AG04449 (cell line): ENCODE measurements at regions not wholly inside any gene's neighbourhood (a gene's known extent, or its start where the extent isn't known, plus 50 kb on each side); places are given as distances from the start of the nearest gene placed in this dataset.
"Not testable (repeated sequence)": the region's sequence is repeated elsewhere in the genome, so short reads cannot be mapped to it uniquely, and the experiment has no call there.

ENCODE experiments used
- CTCF ChIA-PET: fragments of 350-600 bp; formaldehyde crosslinking; extraction: SDS; loops from one replicate; lab custom pipeline; 2021; ENCODE audit warnings: antibody characterized with exemption; lab: Yijun Ruan, JAX
- POLR2A ChIA-PET: fragments of 400-600, 350-600 bp; formaldehyde crosslinking; extraction: SDS; loops from one replicate; lab custom pipeline; 2020; ENCODE audit warnings: antibody characterized with exemption, inconsistent platforms; lab: Yijun Ruan, JAX
- DNase-seq: peaks from one replicate; pipeline ENCODE4 v3.0.0-alpha.2; 2010; ENCODE audit warnings: low read depth, low spot score
- H3K4me3 ChIP-seq: 2 replicates; pipeline ENCODE4 v1.5.1; 2011; ENCODE audit warnings: low read depth, mild to moderate bottlenecking, control low read depth, low read length
- CTCF ChIP-seq: IDR thresholded peaks from one replicate; pipeline ENCODE4 v1.5.1; 2011; ENCODE audit warnings: mild to moderate bottlenecking, moderate library complexity, low read length, control low read depth, inconsistent platforms; ENCODE audit not compliant: insufficient read depth; ENCODE audit errors: missing control alignments

- DNase-seq, result no peak
These were observed 422.4 kb upstream of the LMO3 start for GRCh38 chr12:17028348-17028747.

GRCh38 chr12:17025424-17025823 is 419.5 kb upstream of the LMO3 start:
- POLR2A ChIA-PET, DNase-seq, H3K4me3 ChIP-seq, CTCF ChIA-PET: not testable (repeated sequence)

More at GRCh38 chr12:17028348-17028747, 422.4 kb upstream of the LMO3 start:
- ChIA-PET POLR2A (no interaction called here), CTCF (no interaction called here)
- TF ChIP-seq CTCF, result no peak
- no peak overlapping the region for H3K4me3 ChIP-seq

- no peak for DNase-seq
- POLR2A ChIA-PET, result no interaction called here
- TF ChIP-seq CTCF, result no peak
- H3K4me3 ChIP-seq, result no peak overlapping the region
- CTCF ChIA-PET, result no interaction called here
These were observed 414.8 kb upstream of the LMO3 start for GRCh38 chr12:17020765-17021164.

GRCh38 chr12:17017402-17017801 is 411.4 kb upstream of the LMO3 start:
- CTCF ChIA-PET, result no interaction called here
- no peak for DNase-seq
- TF ChIP-seq CTCF, result no peak
- POLR2A ChIA-PET, result no interaction called here
- H3K4me3 ChIP-seq, result no peak overlapping the region

- ChIA-PET CTCF (no interaction called here), POLR2A (no interaction called here)
- no peak for TF ChIP-seq CTCF
- no peak overlapping the region for H3K4me3 ChIP-seq
- no peak for DNase-seq
These were observed 410.3 kb upstream of the LMO3 start for GRCh38 chr12:17016116-17016864.

- ChIA-PET POLR2A (no interaction called here), CTCF (no interaction called here)
- TF ChIP-seq CTCF, result no peak
- no peak overlapping the region for H3K4me3 ChIP-seq
- DNase-seq, result no peak
These were observed 409.5 kb upstream of the LMO3 start for GRCh38 chr12:17015501-17015900.

GRCh38 chr12:17007442-17008040 is 401.6 kb upstream of the LMO3 start:
- H3K4me3 ChIP-seq, POLR2A ChIA-PET, DNase-seq, CTCF ChIA-PET: not testable (repeated sequence)

GRCh38 chr12:16998538-16998937 is 392.6 kb upstream of the LMO3 start:
- POLR2A ChIA-PET, H3K4me3 ChIP-seq, CTCF ChIA-PET: not testable (repeated sequence)

More at GRCh38 chr12:16998538-16998937, 392.6 kb upstream of the LMO3 start:
- not testable (repeated sequence) for DNase-seq
